ENCODE measurements at regions not wholly inside any gene's neighbourhood (a gene's known extent, or its start where the extent isn't known, plus 50 kb on each side); places are given as distances from the start of the nearest gene placed in this dataset.
"Not testable (repeated sequence)": the region's sequence is repeated elsewhere in the genome, so short reads cannot be mapped to it uniquely, and the experiment has no call there.

GRCh38 chr4:134070174-134070573, 131.4 kb downstream of the PABPC4L start:
- POLR2A ChIA-PET: no interaction called here
- Histone ChIP-seq H3K27ac (ENCODE audit: low read depth in 2 of 2, low read length in 1 of 2) (no peak overlapping the region), H3K36me3 (replicated peaks in 1 of 2; ENCODE audit: control insufficient read depth in 1 of 2, insufficient read depth in 2 of 2, low read length in 1 of 2) (no peaks in the 10 kb centered on the region), H3K4me1 (ENCODE audit: control insufficient read depth in 1 of 2, insufficient read depth in 2 of 2, low read depth in 1 of 2, low read length in 1 of 2) (no peaks in the 10 kb centered on the region), H3K4me3 (ENCODE audit: low read depth in 2 of 2, low read length in 1 of 2) (no peak overlapping the region), H3K9me3 (no peaks in the 10 kb centered on the region), H3K27me3 (ENCODE audit: insufficient read depth) (no peaks in the 10 kb centered on the region), H3K79me2 (ENCODE audit: insufficient read depth) (no peaks in the 10 kb centered on the region), H3K9ac (no peak overlapping the region), H3K4me2 (no peak overlapping the region), H3F3A (replicated peaks; ENCODE audit: insufficient read depth) (no peaks in the 10 kb centered on the region), H4K20me1 (ENCODE audit: insufficient read depth) (no peaks in the 10 kb centered on the region), H3K9me2 (no peaks in the 10 kb centered on the region), H2AFZ (ENCODE audit: low read depth) (no peak overlapping the region)
- CTCF ChIA-PET: no interaction called here
- TF ChIP-seq FOSL2 (IDR thresholded peaks at IDR 0.05; ENCODE audit: borderline replicate concordance, low read depth) (no peak), MEF2A (IDR thresholded peaks at IDR 0.05; ENCODE audit: borderline replicate concordance, low read depth) (no peak), RFX5 (IDR thresholded peaks at IDR 0.05; ENCODE audit: low read length) (no peak), YY1 (IDR thresholded peaks at IDR 0.05; ENCODE audit: low read depth) (no peak)
- DNase-seq: no peak
- WGBS (ENCODE audit: low lambda C conversion rate): no CpG with 5 or more reads among the region's 6 CpGs

- Histone ChIP-seq H3K9me3 (no peaks in the 10 kb centered on the region), H3K9me2 (no peaks in the 10 kb centered on the region), H3K9ac (no peak overlapping the region), H3K79me2 (ENCODE audit: insufficient read depth) (no peaks in the 10 kb centered on the region), H2AFZ (ENCODE audit: low read depth) (no peak overlapping the region), H3K4me3 (ENCODE audit: low read depth in 2 of 2, low read length in 1 of 2) (no peak overlapping the region), H3K4me2 (no peak overlapping the region), H3K4me1 (ENCODE audit: control insufficient read depth in 1 of 2, insufficient read depth in 2 of 2, low read depth in 1 of 2, low read length in 1 of 2) (no peaks in the 10 kb centered on the region), H3F3A (replicated peaks; ENCODE audit: insufficient read depth) (no peaks in the 10 kb centered on the region), H3K27ac (ENCODE audit: low read depth in 2 of 2, low read length in 1 of 2) (no peak overlapping the region), H4K20me1 (ENCODE audit: insufficient read depth) (no peaks in the 10 kb centered on the region), H3K36me3 (replicated peaks in 1 of 2; ENCODE audit: control insufficient read depth in 1 of 2, insufficient read depth in 2 of 2, low read length in 1 of 2) (no peaks in the 10 kb centered on the region), H3K27me3 (ENCODE audit: insufficient read depth) (no peaks in the 10 kb centered on the region)
- ChIA-PET CTCF (no interaction called here), POLR2A (no interaction called here)
- no peak for TF ChIP-seq REST (IDR thresholded peaks at IDR 0.05; ENCODE audit: low read depth, low read length)
- TF ChIP-seq USF2 (IDR thresholded peaks at IDR 0.05; ENCODE audit: borderline replicate concordance, low read depth, low read length): no peak
- no peak for TF ChIP-seq JUND (IDR thresholded peaks at IDR 0.05)
- no peak for TF ChIP-seq EZH2phosphoT487 (IDR thresholded peaks at IDR 0.05; ENCODE audit: borderline replicate concordance, low read depth)
- TF ChIP-seq RCOR1 (IDR thresholded peaks at IDR 0.05; ENCODE audit: low read length): no peak
- no peak for TF ChIP-seq ELF1 (IDR thresholded peaks at IDR 0.05)
- no peak for TF ChIP-seq ZBTB33 (IDR thresholded peaks at IDR 0.05; ENCODE audit: borderline replicate concordance, low read depth)
- TF ChIP-seq MAX (IDR thresholded peaks at IDR 0.05; ENCODE audit: low read depth): no peak
- no peak for TF ChIP-seq RXRA (IDR thresholded peaks at IDR 0.05; ENCODE audit: borderline replicate concordance, low read depth)
- no peak for TF ChIP-seq MXI1 (IDR thresholded peaks at IDR 0.05; ENCODE audit: low read depth, low read length)
- TF ChIP-seq NFIC (IDR thresholded peaks at IDR 0.05; ENCODE audit: borderline replicate concordance): no peak
- 3% methylated on average over 3 of the region's 3 CpGs for WGBS (ENCODE audit: low lambda C conversion rate)
- DNase-seq: no peak
These were observed 144.2 kb downstream of the PABPC4L start for GRCh38 chr4:134057356-134057755.

GRCh38 chr4:134046221-134046620, 155.4 kb downstream of the PABPC4L start:
- WGBS (ENCODE audit: low lambda C conversion rate): 13% methylated on average over 1 of the region's 6 CpGs
- H3K9me2 ChIP-seq; DNase-seq; H4K20me1 ChIP-seq (ENCODE audit: insufficient read depth); H3K4me3 ChIP-seq (ENCODE audit: low read depth in 2 of 2, low read length in 1 of 2); H3K4me1 ChIP-seq (ENCODE audit: control insufficient read depth in 1 of 2, insufficient read depth in 2 of 2, low read depth in 1 of 2, low read length in 1 of 2); H3K36me3 ChIP-seq (replicated peaks in 1 of 2; ENCODE audit: control insufficient read depth in 1 of 2, insufficient read depth in 2 of 2, low read length in 1 of 2); H3K9ac ChIP-seq; CTCF ChIA-PET; POLR2A ChIA-PET; H3K4me2 ChIP-seq; H3K9me3 ChIP-seq; H3F3A ChIP-seq (replicated peaks; ENCODE audit: insufficient read depth); H2AFZ ChIP-seq (ENCODE audit: low read depth); H3K27me3 ChIP-seq (ENCODE audit: insufficient read depth); H3K79me2 ChIP-seq (ENCODE audit: insufficient read depth); H3K27ac ChIP-seq (ENCODE audit: low read depth in 2 of 2, low read length in 1 of 2): not testable (repeated sequence)
